Panc1 (cell line): ENCODE measurements at regions not wholly inside any gene's neighbourhood (a gene's known extent, or its start where the extent isn't known, plus 50 kb on each side); places are given as distances from the start of the nearest gene placed in this dataset.

Experiments
- ATAC-seq: fragments of 200-7000 bp; cut with Tn5 transposase; 2 replicates; pipeline ENCODE4 v1.9.1; 2020; ENCODE audit warnings: mild to moderate bottlenecking, moderate library complexity
- BruUV-seq: library from RNA; stranded (reverse); fragments of 400-500 nt; replicated peaks from 2 replicates; lab custom pipeline; 2021; lab: Mats Ljungman, UMichigan
- CTCF ChIA-PET: fragments of 300-600 bp; sonication (Branson Sonifier 250); formaldehyde crosslinking; loops from one replicate; lab custom pipeline; 2022; ENCODE audit warnings: antibody characterized with exemption; lab: Charles Lee
- POLR2A ChIA-PET: fragments of 300-600 bp; sonication (Branson Sonifier 250); formaldehyde crosslinking; loops from one replicate; lab custom pipeline; 2022; ENCODE audit warnings: antibody characterized with exemption; lab: Charles Lee
- DNase-seq: peaks from one replicate; pipeline ENCODE4 v3.0.0-alpha.2; 2010; ENCODE audit warnings: low read depth, low spot score
- H3K27ac ChIP-seq: 2 replicates; pipeline ENCODE4 v1.5.1; 2011; ENCODE audit warnings: mild to moderate bottlenecking, low read length, inconsistent platforms
- H3K27me3 ChIP-seq: fragments of 200-500 bp; sonication (Bioruptor generic); 2 replicates; pipeline ENCODE4 v1.6.0; 2014; ENCODE audit warnings: low read length, inconsistent platforms; ENCODE audit not compliant: control insufficient read depth, insufficient read depth
- H3K36me3 ChIP-seq: fragments of 200-500 bp; sonication (Bioruptor generic); 2 replicates; pipeline ENCODE4 v1.5.1; 2014; ENCODE audit warnings: inconsistent platforms, mild to moderate bottlenecking, low read length, moderate library complexity; ENCODE audit not compliant: control insufficient read depth, insufficient read depth
- H3K4me1 ChIP-seq: 2 replicates; pipeline ENCODE4 v1.5.1; 2011; ENCODE audit warnings: inconsistent platforms, mild to moderate bottlenecking, low read length, moderate library complexity; ENCODE audit not compliant: control insufficient read depth, insufficient read depth
- H3K4me3 ChIP-seq, 2 experiments: 2 replicates each; pipeline ENCODE4 v1.5.1; 2011 to 2012; ENCODE audit warnings: low read depth in 2 of 2, low read length in 2 of 2, mild to moderate bottlenecking in 2 of 2, inconsistent platforms in 1 of 2, moderate library complexity in 1 of 2
- H3K9me3 ChIP-seq: fragments of 200-500 bp; sonication (Bioruptor generic); 2 replicates; pipeline ENCODE4 v1.5.1; 2014; ENCODE audit warnings: low read depth, mild to moderate bottlenecking, inconsistent platforms, low read length, moderate library complexity; ENCODE audit not compliant: control insufficient read depth, insufficient read depth
- CTCF ChIP-seq: fragments of 450-650 bp; IDR thresholded peaks from 2 replicates; pipeline ENCODE4 v1.5.1; 2017; ENCODE audit warnings: mild to moderate bottlenecking
- POLR2AphosphoS5 ChIP-seq: IDR thresholded peaks from 2 replicates; pipeline ENCODE4 v1.6.1; 2012; ENCODE audit warnings: mild to moderate bottlenecking, low read depth, low read length, moderate library complexity
- REST ChIP-seq, 2 experiments: IDR thresholded peaks; 2 replicates each; pipeline ENCODE4 v1.6.1; 2011 to 2012; ENCODE audit warnings: low read depth in 2 of 2, control low read depth in 1 of 2, low read length in 1 of 2, mild to moderate bottlenecking in 1 of 2, moderate library complexity in 1 of 2; ENCODE audit not compliant: insufficient read depth in 1 of 2
- SIN3A ChIP-seq: IDR thresholded peaks from 2 replicates; pipeline ENCODE4 v1.6.1; 2012; ENCODE audit warnings: low read depth, mild to moderate bottlenecking, low read length, moderate library complexity, borderline replicate concordance; ENCODE audit not compliant: insufficient read depth
- TCF7L2 ChIP-seq: IDR thresholded peaks from 2 replicates; pipeline ENCODE4 v1.6.1; 2011; ENCODE audit warnings: mild to moderate bottlenecking, low read depth, low read length, inconsistent platforms
- in situ Hi-C: cut with HindIII; loops from 2 replicates; pipeline ENCODE4 v1.10.0; 2016; ENCODE audit warnings: low sequenced_read_pairs, low pct_unique_long_range_greater_than_20kb
- intact Hi-C: fragments of 100-400 bp; cut with micrococcal nuclease; formaldehyde crosslinking; loops from one replicate; pipeline ENCODE4 v1.10.0; 2022; ENCODE audit not compliant: unreplicated experiment

DNA sequence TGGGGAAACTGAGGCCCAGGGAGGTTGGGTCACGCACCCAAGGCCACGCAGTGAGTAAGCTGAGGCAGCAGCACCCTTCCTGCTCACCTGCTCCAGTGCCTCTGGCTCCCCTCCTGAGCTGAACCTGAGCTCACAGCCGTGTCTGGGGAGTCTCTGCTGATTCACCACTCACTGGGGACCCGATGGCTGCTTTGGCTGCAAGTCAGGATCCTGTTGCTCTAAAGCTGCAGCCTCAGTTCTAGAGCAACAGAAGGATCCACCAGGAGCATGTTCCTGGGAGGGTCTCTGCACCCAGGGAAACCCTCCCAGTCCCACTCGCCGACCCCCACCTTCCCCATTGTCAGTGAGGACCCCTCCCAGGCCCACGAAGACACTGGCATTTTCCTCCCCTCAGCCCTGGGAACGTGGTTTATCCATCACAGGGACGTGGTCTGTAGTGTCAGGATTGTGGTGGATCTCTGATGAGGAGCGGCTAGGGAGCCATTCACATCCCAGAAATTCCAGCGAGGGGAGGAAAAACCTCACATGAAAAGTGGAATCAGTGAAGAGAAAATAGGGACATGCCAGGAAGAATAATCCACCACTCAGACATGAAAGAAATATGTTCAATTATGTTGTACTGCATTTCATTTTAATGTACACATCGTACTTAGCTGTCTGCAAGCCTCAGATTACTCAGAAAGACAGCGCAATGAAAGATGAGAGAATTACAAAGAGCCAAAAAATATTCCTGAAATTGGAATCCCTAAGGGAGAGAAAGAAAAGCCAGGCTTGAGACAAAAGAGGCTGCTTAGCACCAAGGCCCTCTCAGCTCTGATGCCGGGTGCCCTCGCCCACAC, 447.2 kb downstream of the MATN1 start:
- no peak for TF ChIP-seq POLR2AphosphoS5
- TF ChIP-seq CTCF = no peak
- TF ChIP-seq TCF7L2 = no peak
- no peak for TF ChIP-seq SIN3A
- TF ChIP-seq REST (IDR thresholded peaks at IDR 0.05; ENCODE audit: insufficient read depth in 1 of 2, low read depth in 2 of 2, low read length in 1 of 2) = no peak
- intact Hi-C loops = no loop called here
- no TSS peak for BruUV-seq

DNA sequence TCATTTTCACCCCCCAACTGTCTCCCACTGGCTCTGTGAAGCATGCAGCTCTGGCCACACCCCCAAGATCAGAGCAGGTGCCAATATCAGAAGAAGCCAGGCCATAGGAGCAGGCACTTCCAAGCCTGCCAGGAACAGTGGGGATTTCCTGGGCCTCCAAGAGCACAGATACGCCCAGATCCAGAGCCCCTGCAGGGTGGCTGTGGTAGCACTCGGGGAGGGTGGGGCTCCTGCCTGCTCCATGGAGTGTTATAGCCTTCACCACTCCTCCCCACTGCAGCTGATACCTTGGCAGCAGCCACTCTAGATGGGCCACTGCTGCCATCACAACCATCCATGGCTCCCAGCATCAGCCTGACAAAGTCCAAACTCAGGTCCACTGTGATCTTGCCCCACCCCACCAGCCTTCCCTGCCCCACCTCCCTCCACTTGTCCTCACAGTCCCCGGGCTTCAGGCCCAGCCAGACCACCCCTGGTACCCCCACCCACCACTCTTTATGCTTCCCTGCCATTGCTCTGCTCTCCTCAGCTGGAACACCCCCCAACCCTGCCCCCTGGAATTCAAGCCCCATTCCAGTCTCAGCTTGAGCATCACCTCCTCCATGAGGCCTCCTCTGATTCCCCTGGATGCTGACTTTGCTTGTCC, 448.3 kb downstream of the MATN1 start:
- Histone ChIP-seq H3K36me3 (no peaks in the 10 kb centered on the region), H3K9me3 (no peaks in the 10 kb centered on the region), H3K27me3 (peaks cover 12% of the 10 kb centered on the region), H3K4me3 (no peak overlapping the region), H3K27ac (no peak overlapping the region), H3K4me1 (no peaks in the 10 kb centered on the region)
- BruUV-seq = no TSS peak
- ATAC-seq = no peak
- DNase-seq = no peak
- in situ Hi-C loops (no loop called here), intact Hi-C loops (no loop called here)
- TF ChIP-seq TCF7L2 (no peak), POLR2AphosphoS5 (no peak), SIN3A (no peak), REST (IDR thresholded peaks at IDR 0.05; ENCODE audit: insufficient read depth in 1 of 2, low read depth in 2 of 2, low read length in 1 of 2) (no peak), CTCF (no peak)
- ChIA-PET CTCF (interaction anchor here (0.6 kb wide), 1 partner anchor 146 kb away, joined by 13 read pairs; no protein-coding TSS in a partner anchor), POLR2A (no interaction called here)

More for the DNA sequence above, 447.2 kb downstream of the MATN1 start:
- no peaks in the 10 kb centered on the region for H3K4me1 ChIP-seq
- POLR2A ChIA-PET = no interaction called here
- no peaks in the 10 kb centered on the region for H3K9me3 ChIP-seq
- no peak overlapping the region for H3K27ac ChIP-seq
- DNase-seq (no peak), ATAC-seq (no peak)
- in situ Hi-C loops = no loop called here
- CTCF ChIA-PET = interaction anchor here (0.6 kb wide), 1 partner anchor 145 kb away, joined by 13 read pairs; no protein-coding TSS in a partner anchor
- H3K4me3 ChIP-seq = no peak overlapping the region
- H3K36me3 ChIP-seq = no peaks in the 10 kb centered on the region
- peaks cover 14% of the 10 kb centered on the region for H3K27me3 ChIP-seq
